Testis (tissue), 2 donors: ENCODE measurements at regions not wholly inside any gene's neighbourhood (a gene's known extent, or its start where the extent isn't known, plus 50 kb on each side); places are given as distances from the start of the nearest gene placed in this dataset.

Source experiments
- DNase-seq: peaks from one replicate; pipeline ENCODE4 v3.0.0-alpha.2; 2019
- H3K27ac ChIP-seq, 2 donors: fragments of 200-600 bp; sonication (generic); one replicate each; pipeline ENCODE4 v1.5.1; 2019
- H3K27me3 ChIP-seq: fragments of 200-600 bp; sonication (generic); one replicate; pipeline ENCODE4 v1.5.1; 2019
- H3K36me3 ChIP-seq: fragments of 200-600 bp; sonication (generic); one replicate; pipeline ENCODE4 v1.5.1; 2017; ENCODE audit warnings: low read depth; ENCODE audit errors: missing control alignments
- H3K4me1 ChIP-seq: fragments of 200-600 bp; sonication (generic); one replicate; pipeline ENCODE4 v1.5.1; 2019
- H3K4me3 ChIP-seq, 2 donors: fragments of 200-600 bp; sonication (generic); one replicate each; pipeline ENCODE4 v1.5.1; 2017 to 2019
- H3K9me3 ChIP-seq: fragments of 200-600 bp; sonication (generic); one replicate; pipeline ENCODE4 v1.5.1; 2017
- CTCF ChIP-seq, 3 experiments: fragments of 450-650 bp in 2 of 3; fragments of 200-600 bp in 1 of 3; sonication (generic) in 1 of 3; IDR thresholded peaks; one replicate each; pipeline ENCODE4 v1.5.1; 2016 to 2019; ENCODE audit warnings: antibody characterized with exemption in 3 of 3, mild to moderate bottlenecking in 2 of 3, moderate library complexity in 1 of 3
- POLR2A ChIP-seq: fragments of 450-650 bp; IDR thresholded peaks from one replicate; pipeline ENCODE4 v1.6.1; 2017; ENCODE audit warnings: antibody characterized with exemption, mild to moderate bottlenecking, moderate library complexity
- WGBS, 2 donors: methylation state at CpG; one replicate each; pipeline ENCODE4 v1.1.5; 2018; 5-methylcytosine and 5-hydroxymethylcytosine counted together
- intact Hi-C: fragments of 100-400 bp; cut with DNase I; formaldehyde crosslinking; loops from one replicate; pipeline ENCODE4 v1.15.1; 2023; ENCODE audit warnings: low total_unique reads

DNA sequence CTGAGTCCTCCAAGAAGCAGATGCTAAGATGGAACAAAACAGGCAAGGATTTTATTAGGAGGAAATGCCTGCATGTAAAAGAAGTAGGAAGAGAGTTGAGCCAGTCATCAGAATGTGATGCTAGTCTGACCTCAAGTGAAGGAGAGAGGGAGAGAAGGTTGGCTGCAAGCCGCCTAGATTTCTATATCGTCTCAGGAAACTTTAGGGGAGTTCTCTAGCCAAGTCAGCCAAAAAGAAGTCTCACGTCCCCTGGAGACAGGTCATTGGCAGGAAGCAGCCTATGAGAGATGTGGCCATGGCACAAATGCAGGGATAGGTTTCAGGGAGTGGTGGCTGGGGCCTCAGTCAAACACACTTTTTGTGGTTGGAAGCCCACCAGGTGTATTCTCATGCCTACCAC, 378.0 kb downstream of the CD109 start:
- TF ChIP-seq CTCF (IDR thresholded peaks at IDR 0.05) (no peak), POLR2A (no peak)
- intact Hi-C loops: no loop called here
- DNase-seq: no peak
- H3K36me3 ChIP-seq: no peaks in the 10 kb centered on the region
- H3K27me3 ChIP-seq: no peaks in the 10 kb centered on the region
- no peaks in the 10 kb centered on the region for H3K9me3 ChIP-seq
- H3K4me1 ChIP-seq: no peaks in the 10 kb centered on the region
- 74 to 75% methylated on average over 3 of the region's 3 CpGs for WGBS, 2 donors
- H3K27ac ChIP-seq: no peak overlapping the region
- no peak overlapping the region for H3K4me3 ChIP-seq

- TF ChIP-seq CTCF (IDR thresholded peaks at IDR 0.05) (no peak), POLR2A (no peak)
- H3K36me3 ChIP-seq: no peaks in the 10 kb centered on the region
- H3K4me3 ChIP-seq: no peak overlapping the region
- 72 to 82% methylated on average over 1 of the region's 1 CpG for WGBS, 2 donors
- H3K27me3 ChIP-seq: no peaks in the 10 kb centered on the region
- intact Hi-C loops: no loop called here
- H3K27ac ChIP-seq: no peak overlapping the region
- DNase-seq: no peak
- H3K9me3 ChIP-seq: no peaks in the 10 kb centered on the region
- no peaks in the 10 kb centered on the region for H3K4me1 ChIP-seq
Measured at GRCh38 chr6:74073429-74073828, 377.4 kb downstream of the CD109 start.

DNA sequence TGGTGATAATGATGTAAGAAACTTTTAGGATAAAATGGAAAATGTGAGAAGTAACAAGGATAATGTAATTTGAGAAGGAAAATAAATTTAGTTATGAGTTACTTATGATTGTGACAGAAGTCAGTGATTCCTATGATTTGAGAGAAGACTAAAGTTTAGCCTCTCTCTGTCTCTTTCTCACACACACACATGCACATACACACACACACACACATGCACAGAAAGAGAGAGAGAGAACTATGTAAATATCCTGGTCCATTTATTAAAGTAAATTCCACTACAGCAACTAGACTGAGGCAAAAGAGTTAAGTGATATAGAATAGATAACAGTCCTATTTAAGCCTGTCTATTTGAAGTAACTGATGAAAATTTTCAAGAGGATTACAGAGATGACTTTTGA, 375.2 kb downstream of the CD109 start:
- no peak overlapping the region for H3K4me3 ChIP-seq
- no peaks in the 10 kb centered on the region for H3K4me1 ChIP-seq
- DNase-seq: no peak
- intact Hi-C loops: no loop called here
- TF ChIP-seq CTCF (IDR thresholded peaks at IDR 0.05) (no peak), POLR2A (no peak)
- no peaks in the 10 kb centered on the region for H3K27me3 ChIP-seq
- no peak overlapping the region for H3K27ac ChIP-seq
- H3K36me3 ChIP-seq: no peaks in the 10 kb centered on the region
- no peaks in the 10 kb centered on the region for H3K9me3 ChIP-seq

DNA sequence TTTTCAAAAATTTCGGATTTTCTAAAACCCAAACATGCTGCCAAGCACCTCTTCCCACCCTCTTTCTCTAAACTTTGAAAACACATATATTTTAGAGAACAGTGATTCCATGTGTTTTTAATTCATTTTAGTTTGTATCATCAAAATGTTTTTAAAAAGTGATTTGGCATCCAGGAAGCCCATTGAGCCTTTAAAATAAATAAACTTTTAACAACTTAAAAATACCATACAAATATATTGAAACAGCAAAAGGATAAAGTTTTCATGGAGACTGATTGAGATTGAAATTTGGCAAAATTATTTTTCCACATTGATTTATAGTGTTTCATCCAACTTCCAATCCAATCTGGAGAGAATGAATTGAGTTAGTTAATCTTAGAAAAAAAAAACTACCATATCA, 374.7 kb downstream of the CD109 start:
- DNase-seq: no peak
- WGBS, 2 donors: 74 to 92% methylated on average over 1 of the region's 1 CpG
- Histone ChIP-seq H3K36me3 (no peaks in the 10 kb centered on the region), H3K4me3 (no peak overlapping the region), H3K4me1 (no peaks in the 10 kb centered on the region), H3K9me3 (no peaks in the 10 kb centered on the region), H3K27me3 (no peaks in the 10 kb centered on the region), H3K27ac (no peak overlapping the region)
- intact Hi-C loops: no loop called here
- TF ChIP-seq POLR2A (no peak), CTCF (IDR thresholded peaks at IDR 0.05) (no peak)

DNA sequence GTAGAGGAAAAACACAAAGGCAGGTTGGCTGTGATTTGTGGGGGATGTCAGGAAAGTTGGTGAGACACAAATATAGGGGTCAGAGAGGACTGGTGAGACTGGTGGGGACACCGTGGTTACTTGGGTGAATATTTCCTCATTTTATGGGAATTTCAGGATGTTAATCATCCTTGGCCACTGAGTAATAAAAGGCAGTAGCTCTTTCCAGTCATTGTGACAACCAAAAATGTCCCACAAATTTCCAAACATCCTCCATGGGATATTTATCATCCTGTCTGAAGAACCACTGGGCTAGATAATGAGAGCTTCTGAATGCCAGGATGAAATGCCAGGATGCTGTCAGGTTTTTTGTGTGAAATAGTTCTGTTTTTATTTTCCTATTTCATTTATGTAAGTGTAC, 374.1 kb downstream of the CD109 start:
- no peak for DNase-seq
- H3K36me3 ChIP-seq: no peaks in the 10 kb centered on the region
- TF ChIP-seq CTCF (IDR thresholded peaks at IDR 0.05) (no peak), POLR2A (no peak)
- H3K27me3 ChIP-seq: no peaks in the 10 kb centered on the region
- H3K9me3 ChIP-seq: no peaks in the 10 kb centered on the region
- no peak overlapping the region for H3K4me3 ChIP-seq
- WGBS, 2 donors: 71 to 83% methylated on average over 1 of the region's 1 CpG
- H3K27ac ChIP-seq: no peak overlapping the region
- H3K4me1 ChIP-seq: no peaks in the 10 kb centered on the region
- intact Hi-C loops: no loop called here
